Uterus (tissue), 2 donors: ENCODE measurements at regions not wholly inside any gene's neighbourhood (a gene's known extent, or its start where the extent isn't known, plus 50 kb on each side); places are given as distances from the start of the nearest gene placed in this dataset.

Experiments
- POLR2A ChIP-seq, 2 donors: fragments of 450-650 bp; IDR thresholded peaks; one replicate each; pipeline ENCODE4 v1.6.1; 2016; ENCODE audit warnings: antibody characterized with exemption in 2 of 2, mild to moderate bottlenecking in 1 of 2, moderate library complexity in 1 of 2
- TF ChIP-seq, protein P1 (sequence below), 4 experiments: fragments of 200-600 bp in 2 of 4; fragments of 450-650 bp in 2 of 4; sonication (generic) in 2 of 4; IDR thresholded peaks; one replicate each; pipeline ENCODE4 v1.5.1; 2016 to 2019; ENCODE audit warnings: antibody characterized with exemption in 4 of 4, mild to moderate bottlenecking in 2 of 4, moderate library complexity in 1 of 4

DNA sequence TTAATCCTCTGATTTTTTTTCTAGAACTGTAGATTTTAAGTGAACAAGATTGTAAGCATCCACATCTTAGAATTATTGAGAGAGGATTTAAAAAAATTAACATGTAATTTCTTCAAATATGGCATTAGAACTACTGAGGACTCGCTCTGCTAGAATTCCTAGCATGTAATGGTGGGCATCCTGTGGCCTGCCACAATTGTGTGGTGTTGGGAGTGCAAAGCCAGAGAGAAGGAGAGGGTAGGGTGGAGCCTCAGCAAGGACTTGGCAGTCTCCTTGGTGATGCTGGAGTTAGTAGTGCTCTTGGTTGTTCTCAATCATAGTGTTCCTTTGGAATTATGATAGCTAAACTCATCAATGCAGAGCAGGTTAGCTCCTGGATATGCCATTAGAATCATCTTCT is 443.9 kb upstream of the TBL1XR1 start:
- TF ChIP-seq POLR2A (IDR thresholded peaks at IDR 0.05), result no peak
- TF ChIP-seq, protein P1, sequence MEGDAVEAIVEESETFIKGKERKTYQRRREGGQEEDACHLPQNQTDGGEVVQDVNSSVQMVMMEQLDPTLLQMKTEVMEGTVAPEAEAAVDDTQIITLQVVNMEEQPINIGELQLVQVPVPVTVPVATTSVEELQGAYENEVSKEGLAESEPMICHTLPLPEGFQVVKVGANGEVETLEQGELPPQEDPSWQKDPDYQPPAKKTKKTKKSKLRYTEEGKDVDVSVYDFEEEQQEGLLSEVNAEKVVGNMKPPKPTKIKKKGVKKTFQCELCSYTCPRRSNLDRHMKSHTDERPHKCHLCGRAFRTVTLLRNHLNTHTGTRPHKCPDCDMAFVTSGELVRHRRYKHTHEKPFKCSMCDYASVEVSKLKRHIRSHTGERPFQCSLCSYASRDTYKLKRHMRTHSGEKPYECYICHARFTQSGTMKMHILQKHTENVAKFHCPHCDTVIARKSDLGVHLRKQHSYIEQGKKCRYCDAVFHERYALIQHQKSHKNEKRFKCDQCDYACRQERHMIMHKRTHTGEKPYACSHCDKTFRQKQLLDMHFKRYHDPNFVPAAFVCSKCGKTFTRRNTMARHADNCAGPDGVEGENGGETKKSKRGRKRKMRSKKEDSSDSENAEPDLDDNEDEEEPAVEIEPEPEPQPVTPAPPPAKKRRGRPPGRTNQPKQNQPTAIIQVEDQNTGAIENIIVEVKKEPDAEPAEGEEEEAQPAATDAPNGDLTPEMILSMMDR (IDR thresholded peaks at IDR 0.05), result no peak
